ENCODE measurements at regions not wholly inside any gene's neighbourhood (a gene's known extent, or its start where the extent isn't known, plus 50 kb on each side); places are given as distances from the start of the nearest gene placed in this dataset.

GRCh38 chr4:121221608-121222007 is 57.5 kb upstream of the TNIP3 start:
- DNase-seq: no peak

- DNase-seq: no peak
These were observed 57.1 kb upstream of the TNIP3 start for GRCh38 chr4:121221201-121221600.

- no peak for DNase-seq
These were observed 56.6 kb upstream of the TNIP3 start for GRCh38 chr4:121220698-121221097.

GRCh38 chr4:121219227-121219626 is 55.1 kb upstream of the TNIP3 start:
- DNase-seq: no peak

GRCh38 chr4:121217351-121217750 is 53.2 kb upstream of the TNIP3 start:
- no peak for DNase-seq

- no peak for DNase-seq
These were observed 52.3 kb upstream of the TNIP3 start for GRCh38 chr4:121216461-121216860.

- no peak for DNase-seq
These were observed 49.8 kb upstream of the TNIP3 start for GRCh38 chr4:121213940-121214339.
